Lower leg skin (tissue), 4 donors: ENCODE measurements at regions not wholly inside any gene's neighbourhood (a gene's known extent, or its start where the extent isn't known, plus 50 kb on each side); places are given as distances from the start of the nearest gene placed in this dataset.

Experiments
- DNase-seq, 2 donors: peaks; one replicate each; pipeline ENCODE4 v3.0.0-alpha.2; 2019; ENCODE audit warnings: low spot score in 2 of 2
- H3K4me3 ChIP-seq: fragments of 200-600 bp; sonication (generic); 2 replicates; pipeline ENCODE4 v1.5.1; 2017; ENCODE audit warnings: mild to moderate bottlenecking, low read depth; ENCODE audit not compliant: poor library complexity, severe bottlenecking
- POLR2A ChIP-seq, 2 donors: fragments of 450-650 bp; IDR thresholded peaks; one replicate each; pipeline ENCODE4 v1.6.1; 2016 to 2017; ENCODE audit warnings: antibody characterized with exemption in 2 of 2, mild to moderate bottlenecking in 1 of 2, moderate library complexity in 1 of 2
- WGBS, 2 donors: methylation state at CpG; one replicate each; pipeline ENCODE4 v1.1.5; 2018; 5-methylcytosine and 5-hydroxymethylcytosine counted together
- intact Hi-C: fragments of 100-400 bp; cut with DNase I; formaldehyde crosslinking; loops from one replicate; pipeline ENCODE4 v1.15.0; 2023; ENCODE audit warnings: low total_unique reads
- TF ChIP-seq, protein P1 (sequence below), 3 donors: fragments of 450-650 bp; IDR thresholded peaks; one replicate each; pipeline ENCODE4 v1.5.1; 2016; ENCODE audit warnings: antibody characterized with exemption in 3 of 3, mild to moderate bottlenecking in 3 of 3, moderate library complexity in 2 of 3

DNA sequence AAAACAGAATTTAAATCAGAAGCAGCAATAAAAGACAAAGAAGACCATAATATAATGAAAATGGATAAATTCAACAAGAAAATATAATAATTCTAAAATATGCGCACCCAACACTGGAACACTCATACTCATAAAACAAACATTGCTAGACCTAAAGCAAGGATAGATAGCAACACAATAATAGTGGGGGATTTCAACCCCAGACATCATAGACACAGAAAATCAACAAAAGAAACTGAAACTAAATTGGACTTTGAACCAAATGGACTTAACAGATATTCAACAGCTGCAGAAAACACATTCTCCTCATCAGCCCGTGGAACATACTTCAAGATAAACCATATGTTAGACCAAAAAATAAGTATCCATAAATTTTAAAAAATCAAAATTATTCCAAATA lies 1552.6 kb downstream of the C4orf33 start:
- no peak overlapping the region for H3K4me3 ChIP-seq
- intact Hi-C loops: no loop called here
- no peak for DNase-seq
- TF ChIP-seq POLR2A (IDR thresholded peaks at IDR 0.05): no peak
- TF ChIP-seq, protein P1, sequence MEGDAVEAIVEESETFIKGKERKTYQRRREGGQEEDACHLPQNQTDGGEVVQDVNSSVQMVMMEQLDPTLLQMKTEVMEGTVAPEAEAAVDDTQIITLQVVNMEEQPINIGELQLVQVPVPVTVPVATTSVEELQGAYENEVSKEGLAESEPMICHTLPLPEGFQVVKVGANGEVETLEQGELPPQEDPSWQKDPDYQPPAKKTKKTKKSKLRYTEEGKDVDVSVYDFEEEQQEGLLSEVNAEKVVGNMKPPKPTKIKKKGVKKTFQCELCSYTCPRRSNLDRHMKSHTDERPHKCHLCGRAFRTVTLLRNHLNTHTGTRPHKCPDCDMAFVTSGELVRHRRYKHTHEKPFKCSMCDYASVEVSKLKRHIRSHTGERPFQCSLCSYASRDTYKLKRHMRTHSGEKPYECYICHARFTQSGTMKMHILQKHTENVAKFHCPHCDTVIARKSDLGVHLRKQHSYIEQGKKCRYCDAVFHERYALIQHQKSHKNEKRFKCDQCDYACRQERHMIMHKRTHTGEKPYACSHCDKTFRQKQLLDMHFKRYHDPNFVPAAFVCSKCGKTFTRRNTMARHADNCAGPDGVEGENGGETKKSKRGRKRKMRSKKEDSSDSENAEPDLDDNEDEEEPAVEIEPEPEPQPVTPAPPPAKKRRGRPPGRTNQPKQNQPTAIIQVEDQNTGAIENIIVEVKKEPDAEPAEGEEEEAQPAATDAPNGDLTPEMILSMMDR (IDR thresholded peaks at IDR 0.05): no peak
- WGBS, 2 donors: 81 to 86% methylated on average over 2 of the region's 2 CpGs

DNA sequence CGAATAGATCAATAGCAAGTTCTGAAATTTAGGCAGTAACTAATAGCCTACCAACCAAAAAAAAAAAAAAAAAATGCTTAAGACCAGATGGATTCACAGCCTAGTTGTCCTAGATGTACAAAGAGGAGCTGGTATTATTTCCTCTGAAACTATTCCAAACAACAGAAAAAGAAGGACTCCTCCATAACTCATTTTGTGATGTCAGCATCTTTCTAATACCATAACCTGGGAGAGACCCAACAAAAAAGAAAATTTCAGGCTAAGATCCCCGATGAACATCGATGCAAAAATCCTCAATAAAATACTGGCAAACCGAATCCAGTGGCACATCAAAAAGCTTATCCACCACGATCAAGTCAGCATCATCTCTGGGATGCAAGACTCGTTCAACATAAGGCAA lies 1557.9 kb downstream of the C4orf33 start:
- intact Hi-C loops: no loop called here
- H3K4me3 ChIP-seq: no peak overlapping the region
- 89 to 91% methylated on average over 6 of the region's 6 CpGs for WGBS, 2 donors
- TF ChIP-seq, protein P1 (IDR thresholded peaks at IDR 0.05): no peak
- no peak for DNase-seq

DNA sequence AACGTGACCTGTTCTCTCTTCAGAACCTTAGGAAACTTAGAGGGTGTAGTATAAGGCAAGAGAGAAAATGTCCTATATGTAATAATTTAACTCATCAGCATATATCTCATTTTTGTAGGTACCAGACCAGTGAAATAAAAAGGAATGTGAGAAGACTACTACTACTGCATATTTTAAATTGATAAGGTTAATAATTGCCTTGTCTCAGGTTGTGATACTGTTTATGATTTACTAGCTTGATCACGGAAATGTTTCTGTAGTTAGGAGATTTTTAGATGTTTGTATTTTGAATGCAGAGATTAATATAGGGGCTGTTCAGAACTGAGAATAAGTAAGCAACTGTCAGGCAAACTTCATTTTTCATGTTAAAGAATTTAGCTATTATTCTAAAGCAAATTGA lies 1563.4 kb downstream of the C4orf33 start:
- intact Hi-C loops: no loop called here
- no peak overlapping the region for H3K4me3 ChIP-seq
- no peak for DNase-seq
- no peak for TF ChIP-seq POLR2A (IDR thresholded peaks at IDR 0.05)
- TF ChIP-seq, protein P1 (IDR thresholded peaks at IDR 0.05): no peak
- WGBS, 2 donors: 59 to 74% methylated on average over 2 of the region's 2 CpGs

DNA sequence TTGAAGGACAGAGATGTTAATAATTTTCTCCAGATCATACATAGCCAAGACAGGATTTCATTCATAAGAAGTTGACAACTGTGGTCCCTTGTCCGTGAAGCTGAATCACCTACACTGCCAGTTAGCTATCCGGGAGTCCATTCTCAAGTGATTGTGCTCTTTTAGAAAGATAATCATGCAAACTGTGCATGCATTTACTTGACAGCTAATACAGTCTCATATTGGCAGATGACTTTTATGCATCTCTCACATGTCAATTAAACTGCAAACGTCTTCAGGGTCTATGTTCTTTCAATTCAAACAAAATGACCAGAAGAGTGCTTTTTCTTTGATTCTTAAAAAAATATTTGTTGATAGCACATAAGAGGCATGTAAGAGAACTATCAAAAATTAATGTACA lies 1572.9 kb downstream of the C4orf33 start:
- no peak for DNase-seq
- no peak overlapping the region for H3K4me3 ChIP-seq
- intact Hi-C loops: no loop called here
- WGBS, 2 donors: 64 to 65% methylated on average over 3 of the region's 3 CpGs
- no peak for TF ChIP-seq POLR2A (IDR thresholded peaks at IDR 0.05)
- TF ChIP-seq, protein P1 (IDR thresholded peaks at IDR 0.05): no peak

DNA sequence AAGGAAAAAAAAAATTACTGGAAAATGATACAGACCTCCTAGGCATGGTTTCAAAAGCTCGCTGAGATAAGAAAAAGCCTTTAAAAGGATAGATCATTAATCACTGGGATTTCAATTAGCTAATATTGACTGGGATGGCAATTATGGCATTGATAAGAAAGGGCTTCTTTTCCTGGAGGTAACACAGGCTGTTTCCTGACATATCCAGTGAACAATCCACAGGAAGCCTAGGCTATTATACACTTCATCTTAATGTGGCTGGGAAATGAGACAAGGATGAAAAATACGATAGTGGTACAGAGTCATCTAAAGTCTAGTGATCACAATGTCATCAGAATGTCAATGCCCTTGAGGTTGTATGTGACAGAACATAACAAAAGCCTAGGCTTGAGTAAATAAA lies 1579.3 kb downstream of the C4orf33 start:
- WGBS, 2 donors: 41 to 61% methylated on average over 2 of the region's 2 CpGs
- TF ChIP-seq, protein P1 (IDR thresholded peaks at IDR 0.05): no peak
- no peak for TF ChIP-seq POLR2A (IDR thresholded peaks at IDR 0.05)

DNA sequence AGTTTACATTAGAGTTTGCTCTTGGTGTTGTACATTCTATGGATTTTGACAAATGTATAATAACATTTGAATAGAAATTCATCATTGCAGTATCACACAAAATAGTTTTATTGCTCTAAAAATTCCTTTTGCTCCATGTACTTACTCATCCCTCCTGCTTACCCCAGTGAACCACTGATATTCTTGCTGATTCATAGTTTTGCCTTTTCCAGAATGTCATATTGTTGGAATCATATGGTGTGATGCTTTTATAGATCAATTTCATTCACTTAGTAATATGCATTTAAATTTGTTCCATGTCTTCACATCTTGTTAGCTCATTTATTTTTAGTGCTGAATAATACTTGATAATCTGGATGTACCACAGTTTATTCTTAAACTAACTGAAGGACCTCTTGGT lies 1593.2 kb downstream of the C4orf33 start:
- intact Hi-C loops: no loop called here
- DNase-seq: no peak
- no peak overlapping the region for H3K4me3 ChIP-seq
- TF ChIP-seq, protein P1 (IDR thresholded peaks at IDR 0.05): no peak
- TF ChIP-seq POLR2A (IDR thresholded peaks at IDR 0.05): no peak

More for the DNA sequence above, 1579.3 kb downstream of the C4orf33 start:
- DNase-seq: no peak
- no peak overlapping the region for H3K4me3 ChIP-seq
- intact Hi-C loops: no loop called here
